PC-3 (cell line): ENCODE measurements at regions not wholly inside any gene's neighbourhood (a gene's known extent, or its start where the extent isn't known, plus 50 kb on each side); places are given as distances from the start of the nearest gene placed in this dataset.

Experiments used
- ATAC-seq: fragments of 200-7000 bp; cut with Tn5 transposase; 2 replicates; pipeline ENCODE4 v1.9.1; 2020; ENCODE audit warnings: mild to moderate bottlenecking, moderate library complexity
- BruUV-seq: library from RNA; stranded (reverse); fragments of 400-500 nt; replicated peaks from 2 replicates; lab custom pipeline; 2021; lab: Mats Ljungman, UMichigan
- CTCF ChIA-PET: fragments of 300-600 bp; sonication (Branson Sonifier 250); formaldehyde crosslinking; loops from one replicate; lab custom pipeline; 2022; ENCODE audit warnings: antibody characterized with exemption; lab: Charles Lee
- POLR2A ChIA-PET: fragments of 300-600 bp; sonication (Branson Sonifier 250); formaldehyde crosslinking; loops from one replicate; lab custom pipeline; 2022; ENCODE audit warnings: antibody characterized with exemption; ENCODE audit not compliant: unreplicated experiment; lab: Charles Lee
- DNase-seq: peaks from one replicate; pipeline ENCODE4 v3.0.0-alpha.2; 2015
- H2AFZ ChIP-seq: fragments of 300-600 bp; sonication (generic); 2 replicates; pipeline ENCODE4 v1.6.0; 2016; ENCODE audit warnings: antibody characterized with exemption, low read length
- H3F3A ChIP-seq: fragments of 300-600 bp; sonication (generic); one replicate; pipeline ENCODE4 v1.6.0; 2017; ENCODE audit warnings: antibody characterized with exemption, low read length, control low read depth, mild to moderate bottlenecking; ENCODE audit not compliant: unreplicated experiment
- H3K27ac ChIP-seq: fragments of 300-600 bp; sonication (generic); 2 replicates; pipeline ENCODE4 v1.5.1; 2016; ENCODE audit warnings: mild to moderate bottlenecking, low read length
- H3K27me3 ChIP-seq: fragments of 300-600 bp; sonication (generic); 2 replicates; pipeline ENCODE4 v1.6.1; 2016; ENCODE audit warnings: low read length, mixed read lengths
- H3K36me3 ChIP-seq: fragments of 300-600 bp; sonication (generic); 2 replicates; pipeline ENCODE4 v1.6.1; 2016; ENCODE audit warnings: low read depth, mixed run types, low read length, mixed read lengths
- H3K4me1 ChIP-seq: fragments of 300-600 bp; sonication (generic); 2 replicates; pipeline ENCODE4 v1.5.1; 2016; ENCODE audit warnings: low read length; ENCODE audit not compliant: insufficient read depth
- H3K4me2 ChIP-seq: fragments of 300-600 bp; sonication (generic); 2 replicates; pipeline ENCODE4 v1.6.0; 2016; ENCODE audit warnings: low read length
- H3K4me3 ChIP-seq: fragments of 300-600 bp; sonication (generic); 2 replicates; pipeline ENCODE4 v1.5.1; 2016; ENCODE audit warnings: mild to moderate bottlenecking, low read length, mixed read lengths
- H3K79me2 ChIP-seq: fragments of 300-600 bp; sonication (generic); 2 replicates; pipeline ENCODE4 v1.6.1; 2017; ENCODE audit warnings: low read length, mixed read lengths
- H3K9ac ChIP-seq: fragments of 300-600 bp; sonication (generic); 2 replicates; pipeline ENCODE4 v1.6.0; 2016; ENCODE audit warnings: mild to moderate bottlenecking, low read length
- H3K9me2 ChIP-seq: fragments of 300-600 bp; sonication (generic); replicated peaks from 2 replicates; pipeline ENCODE4 v1.6.1; 2016; ENCODE audit warnings: mixed run types, low read length, mixed read lengths
- H3K9me3 ChIP-seq: fragments of 300-600 bp; sonication (generic); 2 replicates; pipeline ENCODE4 v1.6.1; 2016; ENCODE audit warnings: low read length, mixed read lengths
- H4K20me1 ChIP-seq: fragments of 300-600 bp; sonication (generic); 2 replicates; pipeline ENCODE4 v1.6.1; 2016; ENCODE audit warnings: low read length, mixed read lengths
- CTCF ChIP-seq: fragments of 300-600 bp; sonication (generic); conservative IDR thresholded peaks from 2 replicates; pipeline ENCODE4 v1.5.1; 2017; ENCODE audit warnings: antibody characterized with exemption, low read depth, mild to moderate bottlenecking, low read length
- EZH2 ChIP-seq: fragments of 300-600 bp; sonication (generic); IDR thresholded peaks from one replicate; pipeline ENCODE4 v1.6.1; 2017; ENCODE audit warnings: antibody characterized with exemption, mild to moderate bottlenecking, low read length; ENCODE audit not compliant: unreplicated experiment
- EZH2phosphoT487 ChIP-seq: fragments of 300-600 bp; sonication (generic); IDR thresholded peaks from 2 replicates; pipeline ENCODE4 v1.6.1; 2018; ENCODE audit warnings: mild to moderate bottlenecking, antibody characterized with exemption, low read length, borderline replicate concordance
- intact Hi-C: fragments of 100-400 bp; cut with micrococcal nuclease; formaldehyde crosslinking; loops from 2 replicates; pipeline ENCODE4 v1.9.0; 2023

DNA sequence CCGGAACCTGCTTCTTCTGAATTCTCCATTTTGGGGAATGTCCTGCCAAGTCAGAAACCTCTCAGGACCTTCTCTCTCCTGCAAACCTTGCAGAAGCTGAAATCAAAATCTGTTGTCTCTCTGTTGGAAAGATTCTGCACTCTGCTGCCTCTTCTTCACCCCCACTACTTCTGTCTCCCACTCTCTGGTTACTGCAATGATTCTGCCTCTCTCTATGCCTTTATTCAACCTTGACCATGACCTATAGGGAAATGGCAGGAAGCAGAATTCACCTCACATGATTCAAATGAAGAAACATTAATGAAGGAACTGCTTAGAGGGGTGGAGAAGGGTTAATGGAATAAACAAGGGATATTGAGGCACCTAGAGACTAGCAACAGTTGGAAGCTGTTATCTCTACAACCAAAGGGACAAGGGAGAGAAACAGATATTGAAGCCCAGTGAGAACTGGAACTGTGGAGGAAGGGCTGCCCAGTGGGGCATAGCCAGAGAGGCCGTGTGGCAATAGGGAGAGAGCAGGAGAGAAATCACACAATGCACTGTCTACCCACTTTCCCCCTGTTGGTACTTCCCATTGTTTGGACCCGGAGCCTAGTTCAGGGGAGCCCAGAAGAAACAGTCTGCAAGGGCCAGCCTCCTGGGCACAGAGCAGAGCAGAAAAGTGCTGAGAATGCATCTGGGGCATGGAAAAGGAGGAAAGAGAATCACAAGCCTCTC is 76.1 kb upstream of the JUN start:
- H3K9me2 ChIP-seq, result no peaks in the 10 kb centered on the region; the same call in 1 of the 2 replicates
- H3K9ac ChIP-seq, result no peak overlapping the region
- BruUV-seq, result no TSS peak
- no peak overlapping the region for H2AFZ ChIP-seq
- no peak for DNase-seq
- no peaks in the 10 kb centered on the region for H4K20me1 ChIP-seq
- TF ChIP-seq EZH2, result no peak
- TF ChIP-seq EZH2phosphoT487, result no peak
- no peak for TF ChIP-seq CTCF
- no peak for ATAC-seq
- H3K4me1 ChIP-seq, result peaks cover 17% of the 10 kb centered on the region
- ChIA-PET POLR2A (no interaction called here), CTCF (no interaction called here)
- no peaks in the 10 kb centered on the region for H3K36me3 ChIP-seq
- H3K27ac ChIP-seq, result no peak overlapping the region
- no peak overlapping the region for H3K4me2 ChIP-seq
- no peaks in the 10 kb centered on the region for H3K9me3 ChIP-seq
- no peak overlapping the region for H3K4me3 ChIP-seq
- intact Hi-C loops, result no loop called here
- no peaks in the 10 kb centered on the region for H3K27me3 ChIP-seq
- H3K79me2 ChIP-seq, result no peaks in the 10 kb centered on the region
- H3F3A ChIP-seq, result no peaks in the 10 kb centered on the region

- Histone ChIP-seq H3K9me3 (no peaks in the 10 kb centered on the region), H3K4me2 (peak overlapping the region; percentile 24)
- POLR2A ChIA-PET, result interaction anchor here (0.5 kb wide), 1 partner anchor 1057 kb away, joined by 6 read pairs; no protein-coding TSS in a partner anchor
Observed at GRCh38 chr1:58861076-58861475, 77.2 kb upstream of the JUN start.

More at GRCh38 chr1:58861076-58861475, 77.2 kb upstream of the JUN start:
- no peaks in the 10 kb centered on the region for H4K20me1 ChIP-seq
- H3K27ac ChIP-seq, result no peak overlapping the region
- intact Hi-C loops, result no loop called here
- no TSS peak for BruUV-seq
- no peak overlapping the region for H2AFZ ChIP-seq
- no peaks in the 10 kb centered on the region for H3F3A ChIP-seq
- H3K27me3 ChIP-seq, result no peaks in the 10 kb centered on the region
- H3K9me2 ChIP-seq, result no peaks in the 10 kb centered on the region; the same call in 1 of the 2 replicates
- TF ChIP-seq EZH2 (no peak), CTCF (no peak), EZH2phosphoT487 (no peak)
- CTCF ChIA-PET, result no interaction called here
- DNase-seq (no peak), ATAC-seq (no peak)
- H3K9ac ChIP-seq, result no peak overlapping the region
- no peaks in the 10 kb centered on the region for H3K79me2 ChIP-seq
- no peaks in the 10 kb centered on the region for H3K36me3 ChIP-seq
- H3K4me1 ChIP-seq, result peaks cover 17% of the 10 kb centered on the region
- no peak overlapping the region for H3K4me3 ChIP-seq
